Neutrophil (primary cell): ENCODE measurements at regions not wholly inside any gene's neighbourhood (a gene's known extent, or its start where the extent isn't known, plus 50 kb on each side); places are given as distances from the start of the nearest gene placed in this dataset.

Experiments used
- H3K27ac ChIP-seq: fragments of 200-600 bp; sonication (generic); 2 replicates; pipeline ENCODE4 v1.5.1; 2016; ENCODE audit warnings: mild to moderate bottlenecking, moderate library complexity
- H3K27me3 ChIP-seq: fragments of 200-600 bp; sonication (generic); 2 replicates; pipeline ENCODE4 v1.6.0; 2016; ENCODE audit warnings: mild to moderate bottlenecking
- H3K36me3 ChIP-seq: fragments of 200-600 bp; sonication (generic); 2 replicates; pipeline ENCODE4 v1.5.1; 2017
- H3K4me1 ChIP-seq, 2 experiments: fragments of 200-600 bp in 1 of 2; sonication (generic) in 1 of 2; 1 replicate in 1 of 2; 2 replicates in 1 of 2; pipeline versions ENCODE4 v1.5.1 to v1.6.1; 2013 to 2016; ENCODE audit warnings: low read depth in 1 of 2, low read length in 1 of 2, mild to moderate bottlenecking in 1 of 2, moderate library complexity in 1 of 2; ENCODE audit not compliant: control insufficient read depth in 1 of 2, insufficient read depth in 1 of 2
- H3K4me3 ChIP-seq, 2 experiments: fragments of 200-600 bp in 1 of 2; sonication (generic) in 1 of 2; 1 replicate in 1 of 2; 2 replicates in 1 of 2; pipeline ENCODE4 v1.5.1; 2013 to 2016; ENCODE audit warnings: low read depth in 1 of 2, low read length in 1 of 2, mild to moderate bottlenecking in 1 of 2, moderate library complexity in 1 of 2
- H3K9me3 ChIP-seq: fragments of 200-600 bp; sonication (generic); 2 replicates; pipeline ENCODE4 v1.5.1; 2016
- TF ChIP-seq, protein P1 (sequence below): fragments of 200-600 bp; sonication (generic); IDR thresholded peaks from 2 replicates; pipeline ENCODE4 v1.5.1; 2016; ENCODE audit warnings: antibody characterized with exemption

DNA sequence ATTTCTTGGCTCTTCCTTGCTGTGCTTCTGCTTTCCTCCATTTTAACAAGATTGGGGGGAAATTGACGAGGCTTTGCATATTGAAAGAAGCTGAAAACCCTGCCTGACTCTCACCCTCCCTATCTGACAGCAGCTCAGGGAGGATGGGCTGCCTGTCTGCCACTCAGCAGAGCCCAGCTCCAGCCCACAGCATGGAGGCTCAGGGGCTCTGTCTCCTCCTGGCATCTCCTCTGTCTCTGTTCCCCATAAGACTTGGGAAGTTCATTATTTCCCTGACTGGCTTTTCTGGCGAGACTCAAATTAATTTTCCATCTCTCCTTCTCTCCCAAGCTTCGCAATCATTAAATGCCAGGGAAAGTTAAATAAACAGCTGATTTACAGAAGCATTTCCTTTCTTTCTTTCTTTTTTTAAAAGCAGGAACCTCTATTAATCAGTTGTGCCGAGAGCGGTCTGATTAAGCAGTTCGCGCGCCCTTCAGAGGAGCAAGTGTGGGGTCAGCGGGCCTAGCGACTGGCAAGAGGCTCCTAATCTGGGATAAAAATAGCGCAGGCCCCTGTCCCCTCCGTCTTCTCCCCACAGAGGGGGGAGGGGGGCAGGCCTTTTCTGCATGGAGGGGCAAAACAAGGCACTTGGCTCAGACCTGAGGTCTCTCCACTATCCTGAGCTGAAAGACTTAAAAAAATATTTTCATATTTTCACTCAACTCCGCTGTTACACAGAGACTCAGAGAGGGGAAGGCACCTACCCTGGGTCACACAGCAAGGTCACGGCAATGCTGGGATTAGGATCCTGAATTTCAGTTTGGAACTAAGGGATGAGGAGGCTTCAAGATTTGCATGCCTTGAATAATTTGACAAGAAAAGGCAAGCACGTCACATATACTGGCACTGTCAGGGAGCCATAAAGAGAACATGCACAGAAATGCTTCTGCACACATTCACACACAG is 170.4 kb downstream of the ACTL8 start:
- no peaks in the 10 kb centered on the region for H3K9me3 ChIP-seq
- H3K4me3 ChIP-seq = no peak overlapping the region
- TF ChIP-seq, protein P1, sequence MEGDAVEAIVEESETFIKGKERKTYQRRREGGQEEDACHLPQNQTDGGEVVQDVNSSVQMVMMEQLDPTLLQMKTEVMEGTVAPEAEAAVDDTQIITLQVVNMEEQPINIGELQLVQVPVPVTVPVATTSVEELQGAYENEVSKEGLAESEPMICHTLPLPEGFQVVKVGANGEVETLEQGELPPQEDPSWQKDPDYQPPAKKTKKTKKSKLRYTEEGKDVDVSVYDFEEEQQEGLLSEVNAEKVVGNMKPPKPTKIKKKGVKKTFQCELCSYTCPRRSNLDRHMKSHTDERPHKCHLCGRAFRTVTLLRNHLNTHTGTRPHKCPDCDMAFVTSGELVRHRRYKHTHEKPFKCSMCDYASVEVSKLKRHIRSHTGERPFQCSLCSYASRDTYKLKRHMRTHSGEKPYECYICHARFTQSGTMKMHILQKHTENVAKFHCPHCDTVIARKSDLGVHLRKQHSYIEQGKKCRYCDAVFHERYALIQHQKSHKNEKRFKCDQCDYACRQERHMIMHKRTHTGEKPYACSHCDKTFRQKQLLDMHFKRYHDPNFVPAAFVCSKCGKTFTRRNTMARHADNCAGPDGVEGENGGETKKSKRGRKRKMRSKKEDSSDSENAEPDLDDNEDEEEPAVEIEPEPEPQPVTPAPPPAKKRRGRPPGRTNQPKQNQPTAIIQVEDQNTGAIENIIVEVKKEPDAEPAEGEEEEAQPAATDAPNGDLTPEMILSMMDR = no peak
- no peaks in the 10 kb centered on the region for H3K36me3 ChIP-seq
- H3K27ac ChIP-seq = no peak overlapping the region
- H3K27me3 ChIP-seq = peaks cover 11% of the 10 kb centered on the region
- H3K4me1 ChIP-seq = no peaks in the 10 kb centered on the region

DNA sequence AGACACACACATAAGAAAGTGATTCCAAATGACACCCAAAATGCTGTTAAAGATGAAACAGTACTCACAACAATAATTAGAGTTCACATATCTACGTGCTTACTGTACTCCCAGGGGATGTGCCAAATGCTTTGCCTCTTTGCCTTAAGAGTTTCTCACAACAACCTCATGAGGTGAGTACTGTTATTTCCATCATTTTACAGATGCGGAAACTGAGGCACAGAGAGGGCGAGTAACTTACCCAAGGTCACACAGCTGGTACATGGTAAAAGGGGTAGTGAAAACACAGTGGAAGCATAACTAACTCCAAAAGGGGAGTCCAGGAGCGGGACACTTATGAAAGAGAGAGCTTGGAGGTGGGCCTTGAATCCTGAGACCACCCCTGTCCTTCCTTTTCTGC is 171.8 kb downstream of the ACTL8 start:
- TF ChIP-seq, protein P1 = no peak
- no peaks in the 10 kb centered on the region for H3K4me1 ChIP-seq
- H3K27ac ChIP-seq = no peak overlapping the region
- no peak overlapping the region for H3K4me3 ChIP-seq
- H3K9me3 ChIP-seq = no peaks in the 10 kb centered on the region
- peaks cover 11% of the 10 kb centered on the region for H3K27me3 ChIP-seq
- no peaks in the 10 kb centered on the region for H3K36me3 ChIP-seq

DNA sequence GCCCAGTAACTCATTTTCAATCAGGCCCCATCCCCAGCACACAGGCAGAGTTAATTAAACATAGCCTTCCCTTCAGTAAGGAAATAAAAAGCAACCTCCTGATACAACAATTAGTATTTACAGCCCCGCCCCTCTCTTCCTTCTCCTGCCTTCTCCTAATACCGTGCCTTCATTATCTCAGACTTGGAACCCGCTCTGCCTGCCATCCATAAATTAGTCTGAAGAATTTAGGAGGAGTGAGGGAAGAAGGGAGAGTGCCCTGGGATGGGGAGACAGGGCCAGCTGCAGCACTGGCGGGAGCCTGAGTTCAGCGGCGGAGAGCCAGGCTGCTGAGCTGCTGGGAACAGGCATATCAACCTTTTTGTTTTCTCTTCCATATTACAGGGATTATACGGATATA is 172.8 kb downstream of the ACTL8 start:
- no peak overlapping the region for H3K4me3 ChIP-seq
- no peaks in the 10 kb centered on the region for H3K36me3 ChIP-seq
- H3K27ac ChIP-seq = no peak overlapping the region
- H3K4me1 ChIP-seq = no peaks in the 10 kb centered on the region
- TF ChIP-seq, protein P1 = no peak
- H3K9me3 ChIP-seq = no peaks in the 10 kb centered on the region
- H3K27me3 ChIP-seq = peaks cover 11% of the 10 kb centered on the region

DNA sequence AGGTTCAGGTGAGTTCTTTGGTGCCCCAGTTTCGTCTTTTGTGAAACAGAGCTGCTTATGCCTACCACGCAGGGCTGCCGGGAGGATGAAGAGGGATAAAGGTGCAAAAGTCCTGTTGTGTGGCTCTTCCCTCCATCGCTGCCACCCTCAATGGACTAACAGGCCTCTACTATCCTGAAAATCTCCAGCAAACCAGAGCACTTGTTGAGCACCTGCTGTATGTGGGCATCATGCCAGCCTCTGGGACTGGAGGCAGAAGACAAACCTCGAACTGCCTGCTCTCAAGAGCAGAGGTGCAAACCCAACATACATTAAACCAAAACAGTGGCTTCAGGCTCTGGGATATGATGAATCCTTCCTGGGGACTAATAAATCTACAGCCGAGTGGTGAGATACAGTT is 174.1 kb downstream of the ACTL8 start:
- Histone ChIP-seq H3K27me3 (peaks cover 11% of the 10 kb centered on the region), H3K9me3 (no peaks in the 10 kb centered on the region), H3K4me1 (no peaks in the 10 kb centered on the region), H3K27ac (no peak overlapping the region), H3K4me3 (no peak overlapping the region), H3K36me3 (no peaks in the 10 kb centered on the region)
- TF ChIP-seq, protein P1 = no peak

DNA sequence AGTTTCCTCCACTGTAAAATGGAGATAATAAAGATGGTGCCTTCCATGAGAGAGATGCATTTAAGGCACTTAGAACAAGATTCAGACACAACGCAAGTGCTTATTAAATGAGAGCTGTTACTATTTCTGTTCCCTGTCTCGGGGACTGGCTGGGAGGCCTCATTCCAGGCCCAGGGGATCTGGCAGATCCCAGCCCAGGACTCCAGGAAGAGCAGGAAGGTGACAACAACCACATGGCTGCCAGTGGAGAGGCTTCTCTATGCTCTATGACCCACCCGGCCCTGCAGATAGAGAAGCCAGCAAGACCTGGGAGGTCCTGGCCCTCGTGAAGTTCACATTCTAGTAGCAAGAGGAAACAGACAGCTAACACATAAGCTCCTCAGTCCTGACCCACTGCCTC is 175.5 kb downstream of the ACTL8 start:
- Histone ChIP-seq H3K4me1 (no peaks in the 10 kb centered on the region), H3K36me3 (no peaks in the 10 kb centered on the region)

More for the DNA sequence above, 175.5 kb downstream of the ACTL8 start:
- TF ChIP-seq, protein P1 = no peak
- H3K27ac ChIP-seq = no peak overlapping the region
- peaks cover 10% of the 10 kb centered on the region for H3K27me3 ChIP-seq
- no peak overlapping the region for H3K4me3 ChIP-seq
- no peaks in the 10 kb centered on the region for H3K9me3 ChIP-seq
